ENCODE measurements at regions not wholly inside any gene's neighbourhood (a gene's known extent, or its start where the extent isn't known, plus 50 kb on each side); places are given as distances from the start of the nearest gene placed in this dataset.

DNA sequence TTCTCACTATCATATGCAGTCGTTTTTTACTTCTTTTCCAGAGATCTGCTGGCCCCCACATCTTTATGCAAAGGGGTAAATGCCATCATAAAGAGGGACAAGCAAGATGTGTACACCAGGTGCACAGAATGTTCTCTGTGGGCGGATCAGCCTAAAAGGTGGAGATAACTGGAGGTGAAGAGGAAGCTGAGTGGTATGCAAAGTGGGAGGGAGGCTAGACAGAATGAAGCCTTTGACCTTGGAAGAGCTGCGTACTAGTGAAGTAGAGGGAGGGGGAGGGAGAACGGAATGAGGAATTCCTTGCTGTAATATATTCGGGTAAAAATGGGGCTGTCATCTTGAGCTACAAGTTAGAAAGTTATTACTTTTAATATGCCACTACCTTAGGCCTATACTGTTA, 287.5 kb upstream of the VRK2 start:
- no peak overlapping the region for H3K4me2 ChIP-seq (ENCODE audit: insufficient read depth, low read length)
- no peak overlapping the region for H3K9ac ChIP-seq (replicated peaks; ENCODE audit: extremely low read depth, insufficient read depth, low read length)
- H3K9me1 ChIP-seq (replicated peaks; ENCODE audit: control insufficient read depth, extremely low read depth, insufficient read depth, low read length): no peaks in the 10 kb centered on the region
- ChIA-PET POLR2A (no interaction called here), CTCF (interaction anchor here (1.1 to 2.2 kb wide), 13 partner anchors 9 to 927 kb away, joined by 3 to 67 read pairs (median 8); no protein-coding TSS in a partner anchor)
- no peaks in the 10 kb centered on the region for H3K9me3 ChIP-seq (replicated peaks; ENCODE audit: control insufficient read depth, insufficient read depth, low read length)
- no peak for DNase-seq (ENCODE audit: low read depth, low spot score)
- no peak for FAIRE-seq
- no TSS peak for BruUV-seq (replicated peaks)
- no peaks in the 10 kb centered on the region for H3K79me2 ChIP-seq (ENCODE audit: control insufficient read depth, insufficient read depth, low read length)
- dilution Hi-C loops (cut with MboI; ENCODE audit: extremely low pct_ligation_motif_present, low sequenced_read_pairs) (no loop called here), intact Hi-C loops (cut with micrococcal nuclease) (no loop called here)
- peaks cover 4% of the 10 kb centered on the region for H3K4me1 ChIP-seq (ENCODE audit: control insufficient read depth, extremely low read depth, insufficient read depth, low read length)
- H3K4me3 ChIP-seq (replicated peaks in 1 of 3; ENCODE audit: insufficient read depth in 1 of 3, low read depth in 1 of 3, low read length in 3 of 3): no peak overlapping the region
- H3K27me3 ChIP-seq (ENCODE audit: control insufficient read depth in 2 of 2, insufficient read depth in 2 of 2, low read length in 2 of 2): peaks cover 1 to 5% of the 10 kb centered on the region in 2 experiments
- H2AFZ ChIP-seq (ENCODE audit: low read depth, low read length): no peak overlapping the region
- TF ChIP-seq JUN (IDR thresholded peaks at IDR 0.05; ENCODE audit: borderline replicate concordance, insufficient read depth, insufficient read length, low read depth) (no peak), GATA2 (IDR thresholded peaks at IDR 0.05; ENCODE audit: insufficient read depth, insufficient read length, low read depth, low read length) (no peak), EZH2 (IDR thresholded peaks at IDR 0.05; ENCODE audit: borderline replicate concordance, low read depth, low read length, severe bottlenecking) (no peak), POLR2A (IDR thresholded peaks at IDR 0.05; ENCODE audit: low read depth, low read length) (no peak), FOS (IDR thresholded peaks at IDR 0.05; ENCODE audit: borderline replicate concordance, insufficient read depth, low read length) (no peak), POLR2AphosphoS5 (IDR thresholded peaks at IDR 0.05; ENCODE audit: insufficient read depth, low read depth, low read length) (no peak), MYC (IDR thresholded peaks at IDR 0.05; ENCODE audit: low read depth, low read length) (no peak)
- TF ChIP-seq, protein P1, sequence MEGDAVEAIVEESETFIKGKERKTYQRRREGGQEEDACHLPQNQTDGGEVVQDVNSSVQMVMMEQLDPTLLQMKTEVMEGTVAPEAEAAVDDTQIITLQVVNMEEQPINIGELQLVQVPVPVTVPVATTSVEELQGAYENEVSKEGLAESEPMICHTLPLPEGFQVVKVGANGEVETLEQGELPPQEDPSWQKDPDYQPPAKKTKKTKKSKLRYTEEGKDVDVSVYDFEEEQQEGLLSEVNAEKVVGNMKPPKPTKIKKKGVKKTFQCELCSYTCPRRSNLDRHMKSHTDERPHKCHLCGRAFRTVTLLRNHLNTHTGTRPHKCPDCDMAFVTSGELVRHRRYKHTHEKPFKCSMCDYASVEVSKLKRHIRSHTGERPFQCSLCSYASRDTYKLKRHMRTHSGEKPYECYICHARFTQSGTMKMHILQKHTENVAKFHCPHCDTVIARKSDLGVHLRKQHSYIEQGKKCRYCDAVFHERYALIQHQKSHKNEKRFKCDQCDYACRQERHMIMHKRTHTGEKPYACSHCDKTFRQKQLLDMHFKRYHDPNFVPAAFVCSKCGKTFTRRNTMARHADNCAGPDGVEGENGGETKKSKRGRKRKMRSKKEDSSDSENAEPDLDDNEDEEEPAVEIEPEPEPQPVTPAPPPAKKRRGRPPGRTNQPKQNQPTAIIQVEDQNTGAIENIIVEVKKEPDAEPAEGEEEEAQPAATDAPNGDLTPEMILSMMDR (IDR thresholded peaks at IDR 0.05; ENCODE audit: extremely low read depth in 1 of 2, insufficient read depth in 1 of 2, low read depth in 1 of 2, low read length in 2 of 2): no peak
- TF ChIP-seq, protein P2, sequence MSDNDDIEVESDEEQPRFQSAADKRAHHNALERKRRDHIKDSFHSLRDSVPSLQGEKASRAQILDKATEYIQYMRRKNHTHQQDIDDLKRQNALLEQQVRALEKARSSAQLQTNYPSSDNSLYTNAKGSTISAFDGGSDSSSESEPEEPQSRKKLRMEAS (IDR thresholded peaks at IDR 0.05; ENCODE audit: insufficient read depth, insufficient read length): no peak
- H3K36me3 ChIP-seq (ENCODE audit: control insufficient read depth in 2 of 2, extremely low read depth in 1 of 2, insufficient read depth in 2 of 2, low read length in 2 of 2): no peaks in the 10 kb centered on the region
- H3K27ac ChIP-seq (ENCODE audit: insufficient read depth, low read depth, low read length): no peak overlapping the region
- no peaks in the 10 kb centered on the region for H4K20me1 ChIP-seq (replicated peaks; ENCODE audit: control insufficient read depth, extremely low read depth, insufficient read depth, low read length)

All from endothelial cell of umbilical vein (primary cell).